ENCODE measurements at regions not wholly inside any gene's neighbourhood (a gene's known extent, or its start where the extent isn't known, plus 50 kb on each side); places are given as distances from the start of the nearest gene placed in this dataset.
"Not testable (repeated sequence)": the region's sequence is repeated elsewhere in the genome, so short reads cannot be mapped to it uniquely, and the experiment has no call there.

DNA sequence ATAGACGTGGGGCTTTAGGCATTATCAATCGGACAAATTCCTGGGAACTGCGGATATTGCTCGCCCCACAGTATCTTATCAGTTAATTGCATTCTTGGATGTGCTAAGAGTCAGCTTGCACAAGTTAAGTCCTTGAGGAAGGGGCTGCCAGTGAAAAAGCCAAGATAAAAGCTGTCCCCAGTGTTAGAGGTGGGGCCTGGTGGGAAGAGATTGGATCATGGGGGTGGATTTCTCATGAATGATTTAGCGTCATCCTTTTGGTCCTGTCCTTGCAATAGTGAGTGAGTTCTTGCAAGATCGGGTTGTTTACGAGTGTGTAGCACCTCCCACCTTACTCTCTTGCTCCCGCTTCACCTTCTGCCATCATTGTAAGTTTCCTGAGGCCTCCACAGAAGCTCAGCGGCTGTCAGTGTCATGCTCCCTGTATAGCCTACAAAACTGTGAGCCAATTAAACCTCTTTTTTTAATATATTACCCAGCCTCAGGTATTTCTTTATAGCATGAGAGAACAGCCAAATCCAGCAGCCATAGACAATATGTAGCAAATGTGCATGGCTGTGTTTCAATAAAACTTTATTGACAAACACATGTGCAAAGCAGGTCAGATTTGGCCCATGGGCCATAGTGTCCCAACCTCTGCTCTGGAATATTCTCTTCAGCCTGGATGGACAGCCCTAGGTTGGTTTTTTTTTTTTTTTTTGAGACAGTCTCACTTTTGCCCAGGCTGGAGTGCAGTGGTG is 189.2 kb downstream of the OTOP1 start:
- not testable (repeated sequence) for TF ChIP-seq YY1 (IDR thresholded peaks at IDR 0.05; ENCODE audit: insufficient read depth, insufficient read length); SUZ12 (IDR thresholded peaks at IDR 0.05; ENCODE audit: extremely low read depth, insufficient read depth, insufficient read length)

Data from NT2/D1 (cell line).